HG03575 (cell line): ENCODE measurements at regions not wholly inside any gene's neighbourhood (a gene's known extent, or its start where the extent isn't known, plus 50 kb on each side); places are given as distances from the start of the nearest gene placed in this dataset.

Experiments used
- ATAC-seq: cut with Tn5 transposase; IDR thresholded peaks from one replicate; pipeline ENCODE4 v1.9.1; 2021; ENCODE audit not compliant: unreplicated experiment, insufficient number of reproducible peaks, low FRiP score; ENCODE audit errors: extremely low read depth

GRCh38 chr7:155172141-155172540 lies 102.0 kb downstream of the HTR5A start:
- no peak for ATAC-seq

DNA sequence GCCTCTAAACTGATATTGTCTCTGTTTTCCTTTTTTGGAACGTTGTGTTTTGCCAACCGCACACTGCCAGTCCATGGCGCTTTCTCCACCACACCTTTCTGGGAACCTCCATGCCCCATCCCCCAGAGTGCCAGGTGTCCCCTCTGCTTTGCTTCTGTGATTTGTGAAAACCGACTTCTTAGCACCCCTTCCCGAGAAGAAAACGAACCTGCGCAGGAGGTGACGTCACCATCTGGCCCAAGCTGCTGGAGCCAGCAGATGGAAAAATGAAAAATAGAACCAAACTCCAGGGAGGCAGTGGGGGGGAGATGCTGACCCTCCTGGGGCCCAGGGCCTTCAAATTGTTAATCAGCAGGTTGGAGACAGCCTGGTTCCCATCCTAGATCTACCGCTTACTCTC lies 103.8 kb downstream of the HTR5A start:
- ATAC-seq = no peak

DNA sequence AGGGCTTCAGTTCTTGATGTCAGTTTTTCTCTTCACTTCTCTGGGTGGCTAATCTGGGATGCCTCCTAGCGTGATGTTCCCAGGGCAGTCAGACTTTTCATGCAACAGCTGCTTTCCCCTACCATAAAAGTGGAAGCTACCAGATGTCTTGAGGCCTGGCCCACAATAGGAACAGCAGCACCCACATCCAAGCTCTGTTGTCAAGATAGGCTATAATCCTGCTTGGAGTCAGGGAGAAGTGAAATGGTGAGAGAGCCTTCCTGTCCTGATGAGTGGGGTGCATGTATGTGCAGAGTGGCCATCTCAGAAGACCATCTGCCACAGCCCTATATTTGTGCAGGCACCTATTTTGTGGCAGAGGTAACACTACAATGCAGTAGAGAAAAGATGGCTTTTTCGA lies 108.0 kb downstream of the HTR5A start:
- no peak for ATAC-seq

DNA sequence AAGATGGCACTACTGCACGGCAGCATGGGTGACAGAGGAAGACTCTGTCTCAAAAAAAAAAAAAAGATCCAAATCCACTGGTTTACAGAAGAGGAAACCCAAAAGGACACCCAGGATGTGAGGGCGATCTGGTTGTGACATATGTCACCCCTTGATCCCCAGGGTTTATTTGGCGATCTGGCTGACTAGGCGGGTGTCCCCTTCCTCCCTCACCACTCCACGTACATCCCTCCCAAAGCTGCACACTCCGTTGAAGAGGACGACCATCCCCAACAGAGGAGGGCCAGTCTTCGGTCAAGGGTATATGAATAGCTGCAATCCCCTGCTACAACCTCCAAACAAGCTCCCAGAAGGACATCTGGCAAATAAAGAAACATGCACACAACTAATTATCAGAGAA lies 111.6 kb downstream of the HTR5A start:
- ATAC-seq = no peak

GRCh38 chr7:155182406-155182970 lies 112.4 kb downstream of the HTR5A start:
- ATAC-seq = no peak

- no peak for ATAC-seq
Observed at GRCh38 chr7:155183655-155184054, 113.5 kb downstream of the HTR5A start.

DNA sequence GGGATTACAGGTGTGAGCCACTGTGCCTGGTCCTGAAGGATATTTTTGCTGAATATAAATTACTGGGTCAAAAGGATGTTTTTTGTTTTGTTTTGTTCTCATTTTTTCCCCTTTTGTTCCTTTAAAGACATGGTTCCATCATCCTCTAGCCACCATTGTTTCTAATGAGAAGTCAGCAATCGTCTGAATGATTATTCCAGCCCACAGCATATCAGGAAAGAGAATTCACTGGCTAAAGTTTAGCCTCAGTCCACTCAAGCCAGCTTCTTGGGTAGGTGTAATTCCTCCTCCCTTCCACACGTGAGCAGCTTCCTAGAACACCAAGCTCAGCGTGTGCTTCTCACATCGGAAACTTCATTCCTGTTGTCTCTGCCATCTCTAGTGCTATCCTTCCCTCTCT lies 112.8 kb upstream of the INSIG1 start:
- ATAC-seq = no peak

DNA sequence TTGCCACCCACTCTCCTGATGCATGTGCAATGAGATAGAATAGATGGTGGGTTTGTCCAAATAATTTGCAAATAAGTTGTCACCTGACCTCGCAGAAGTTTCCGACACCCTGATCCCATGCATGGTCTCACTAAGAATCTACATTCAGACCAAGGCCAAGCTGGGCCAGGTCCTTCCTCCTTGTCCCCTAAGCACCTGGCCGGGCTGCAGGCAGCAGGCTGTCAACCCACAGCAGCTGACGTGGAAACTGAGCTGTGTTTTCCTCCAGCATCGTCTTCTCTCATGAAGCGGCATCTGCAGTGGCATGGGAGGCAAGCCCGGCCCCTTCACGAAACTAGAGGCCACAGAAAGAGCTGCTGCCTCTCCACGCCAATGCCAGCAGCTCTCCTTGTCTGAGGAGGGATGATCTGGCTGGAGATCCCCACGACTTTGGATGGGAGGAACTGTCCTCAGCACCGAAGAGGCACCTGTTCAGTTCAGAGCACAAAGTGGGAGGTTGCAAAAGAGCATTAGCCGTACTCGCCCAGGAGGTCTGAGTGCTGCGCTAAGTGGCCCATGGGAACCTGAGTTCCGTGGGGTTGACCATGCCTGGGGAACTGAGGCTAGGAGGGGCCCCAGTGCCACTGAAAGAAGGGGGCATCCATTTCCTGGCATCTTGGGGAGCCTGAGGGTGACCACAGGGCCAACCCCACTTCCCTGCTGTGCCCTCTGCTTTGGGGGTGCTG lies 110.5 kb upstream of the INSIG1 start:
- ATAC-seq = no peak

GRCh38 chr7:155188357-155188756 lies 109.3 kb upstream of the INSIG1 start:
- no peak for ATAC-seq

DNA sequence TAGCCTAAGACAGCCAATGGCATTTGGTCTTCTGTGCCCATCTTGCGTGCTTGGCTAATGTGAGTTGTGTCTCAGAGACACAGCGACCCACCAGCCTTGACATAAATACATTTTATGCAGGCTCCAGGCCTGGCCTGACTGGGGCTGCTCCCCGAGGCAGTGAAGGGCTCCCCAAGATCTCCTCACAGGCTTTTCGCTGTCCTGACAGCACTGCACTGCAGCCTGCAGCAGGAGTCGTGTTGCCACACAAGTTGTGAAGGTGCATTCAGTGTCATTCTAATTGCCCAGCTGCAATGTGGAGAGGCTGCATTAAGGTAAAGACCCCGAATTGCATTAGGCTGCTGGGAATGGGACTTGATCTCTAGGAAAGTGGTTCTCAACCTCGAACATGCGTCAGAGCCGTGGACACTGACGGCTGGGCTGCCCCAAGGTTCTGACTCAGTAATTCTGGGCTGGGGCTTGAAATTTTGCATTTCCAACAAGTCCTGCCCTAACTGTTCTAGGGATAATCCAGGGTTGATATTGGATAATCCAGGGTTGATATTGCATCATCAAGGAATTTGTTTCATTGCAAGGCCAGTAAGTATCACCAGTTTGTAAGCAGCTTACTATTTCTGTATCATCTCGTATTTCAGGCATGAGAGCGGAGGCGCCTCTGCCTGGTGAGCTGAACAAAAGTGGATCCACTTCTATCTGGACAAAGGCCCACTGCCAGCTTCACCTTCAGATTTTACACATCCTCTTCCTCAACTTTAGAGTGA lies 108.7 kb upstream of the INSIG1 start:
- no peak for ATAC-seq

GRCh38 chr7:155189590-155189989 lies 108.1 kb upstream of the INSIG1 start:
- ATAC-seq = no peak

DNA sequence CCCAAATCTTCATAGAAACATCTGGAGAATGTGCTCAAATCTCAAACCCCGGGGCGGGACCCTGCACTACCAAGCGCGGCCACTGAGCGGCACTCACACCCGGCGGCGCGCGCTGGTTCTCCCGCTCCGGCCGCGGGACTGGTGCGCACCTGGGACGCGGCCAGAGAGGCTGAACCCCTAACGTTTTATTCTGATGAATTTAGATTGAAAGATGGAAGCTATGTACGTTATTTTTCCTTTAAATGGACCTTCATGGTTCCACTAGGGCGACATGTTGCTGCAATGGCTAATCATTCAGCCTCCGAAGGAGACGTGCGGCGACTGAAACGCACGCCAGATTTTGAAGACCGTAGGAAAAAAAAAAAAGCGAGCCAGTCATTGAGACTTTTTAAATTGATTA lies 107.0 kb upstream of the INSIG1 start:
- ATAC-seq = no peak

GRCh38 chr7:155191137-155191536 lies 106.5 kb upstream of the INSIG1 start:
- no peak for ATAC-seq

DNA sequence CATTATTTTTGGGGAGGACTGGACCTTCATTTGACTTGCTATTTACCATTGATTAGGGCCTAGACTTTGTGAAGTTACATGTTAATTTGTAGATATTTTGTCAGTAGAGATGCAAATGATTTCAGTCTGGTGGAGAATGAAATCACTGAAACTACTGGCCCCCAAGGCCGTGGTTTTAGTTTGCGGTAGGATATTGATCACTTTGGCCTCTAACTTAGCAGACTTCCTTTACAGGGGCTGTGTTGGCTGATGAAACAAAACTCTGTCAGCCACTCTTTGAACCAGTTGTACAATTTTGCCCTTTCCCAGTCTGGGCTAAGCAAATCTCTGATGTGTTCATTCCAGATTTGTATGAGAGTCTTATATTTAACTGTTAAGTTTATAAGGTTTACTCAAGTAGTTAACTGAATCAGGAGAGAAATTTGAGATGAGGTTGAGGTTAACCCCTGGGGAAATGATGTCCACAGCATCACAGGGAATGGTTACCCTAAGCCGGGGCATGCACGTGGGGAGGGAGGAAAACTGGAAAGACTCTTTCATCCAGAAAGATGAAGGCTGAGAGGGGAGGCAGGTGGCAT lies 105.7 kb upstream of the INSIG1 start:
- ATAC-seq = peak; percentile 53

- no peak for ATAC-seq
Observed at GRCh38 chr7:155192961-155193640, 104.6 kb upstream of the INSIG1 start.

- ATAC-seq = no peak
Observed at GRCh38 chr7:155193716-155194115, 104.0 kb upstream of the INSIG1 start.

GRCh38 chr7:155194382-155195140 lies 103.1 kb upstream of the INSIG1 start:
- no peak for ATAC-seq

- ATAC-seq = no peak
Observed at GRCh38 chr7:155195939-155196523, 101.6 kb upstream of the INSIG1 start.
